ENCODE measurements at regions not wholly inside any gene's neighbourhood (a gene's known extent, or its start where the extent isn't known, plus 50 kb on each side); places are given as distances from the start of the nearest gene placed in this dataset.

- H2AFZ ChIP-seq, result no peak overlapping the region
- H3K27me3 ChIP-seq (ENCODE audit: insufficient read depth), result no peaks in the 10 kb centered on the region
- TF ChIP-seq CTCF (conservative IDR thresholded peaks at IDR 0.05; ENCODE audit: low read depth in 2 of 2), result no peak
- Mint-ChIP-seq H3K36me3 (ENCODE audit: low read depth) (no peaks in the 10 kb centered on the region), H3K9me3 (no peaks in the 10 kb centered on the region), H3K27ac (no peak overlapping the region), H3K4me3 (no peak overlapping the region), H3K27me3 (ENCODE audit: insufficient read depth, low read depth, poor library complexity) (no peaks in the 10 kb centered on the region), H3K4me1 (peaks cover 5% of the 10 kb centered on the region; the same call in 2 of the 3 replicates)
- no peaks in the 10 kb centered on the region for H3K9me2 ChIP-seq (ENCODE audit: insufficient read depth)
- H4K20me1 ChIP-seq (replicated peaks; ENCODE audit: insufficient read depth), result no peaks in the 10 kb centered on the region
- no peaks in the 10 kb centered on the region for H3K79me2 ChIP-seq (replicated peaks; ENCODE audit: insufficient read depth)
- no peaks in the 10 kb centered on the region for H3K36me3 ChIP-seq (ENCODE audit: insufficient read depth)
- DNase-seq (ENCODE audit: low spot score) (no peak), ATAC-seq (no peak)
- no peak overlapping the region for H3K4me2 ChIP-seq
- H3K4me3 ChIP-seq, result no peak overlapping the region
- H3K4me1 ChIP-seq (ENCODE audit: insufficient read depth), result no peaks in the 10 kb centered on the region
- no peak overlapping the region for H3K27ac ChIP-seq (ENCODE audit: low read depth)
- no peaks in the 10 kb centered on the region for H3F3A ChIP-seq (replicated peaks; ENCODE audit: low read depth)
Measured at GRCh38 chr5:101458587-101458986, 555.5 kb upstream of the ST8SIA4 start.

GRCh38 chr5:101455851-101456250, 552.8 kb upstream of the ST8SIA4 start:
- no peak overlapping the region for H3K4me3 ChIP-seq
- Mint-ChIP-seq H3K9me3 (no peaks in the 10 kb centered on the region), H3K27ac (no peak overlapping the region), H3K36me3 (ENCODE audit: low read depth) (no peaks in the 10 kb centered on the region), H3K27me3 (ENCODE audit: insufficient read depth, low read depth, poor library complexity) (no peaks in the 10 kb centered on the region), H3K4me3 (no peak overlapping the region), H3K4me1 (peaks cover 13% of the 10 kb centered on the region)
- H4K20me1 ChIP-seq (replicated peaks; ENCODE audit: insufficient read depth), result no peaks in the 10 kb centered on the region
- H3K9me2 ChIP-seq (ENCODE audit: insufficient read depth), result no peaks in the 10 kb centered on the region
- H3K27me3 ChIP-seq (ENCODE audit: insufficient read depth), result no peaks in the 10 kb centered on the region
- no peaks in the 10 kb centered on the region for H3F3A ChIP-seq (replicated peaks; ENCODE audit: low read depth)
- H3K27ac ChIP-seq (ENCODE audit: low read depth), result no peak overlapping the region
- no peak overlapping the region for H3K4me2 ChIP-seq
- no peak overlapping the region for H2AFZ ChIP-seq
- no peaks in the 10 kb centered on the region for H3K79me2 ChIP-seq (replicated peaks; ENCODE audit: insufficient read depth)
- H3K36me3 ChIP-seq (ENCODE audit: insufficient read depth), result no peaks in the 10 kb centered on the region
- H3K4me1 ChIP-seq (ENCODE audit: insufficient read depth), result peaks cover 11% of the 10 kb centered on the region; the same call in 1 of the 2 replicates
- ATAC-seq (no peak), DNase-seq (ENCODE audit: low spot score) (no peak)
- TF ChIP-seq EZH2phosphoT487 (IDR thresholded peaks at IDR 0.05; ENCODE audit: unreplicated experiment), result no peak
- no peak for TF ChIP-seq POLR2AphosphoS5 (IDR thresholded peaks at IDR 0.05; ENCODE audit: low read depth)
- no peak for TF ChIP-seq ZNF331 (CRISPR knock-in tag; IDR thresholded peaks at IDR 0.05; ENCODE audit: low read depth)
- no peak for TF ChIP-seq ETS1 (IDR thresholded peaks at IDR 0.05)
- no peak for TF ChIP-seq NANOG (IDR thresholded peaks at IDR 0.05; ENCODE audit: borderline replicate concordance)
- TF ChIP-seq EZH2 (IDR thresholded peaks at IDR 0.05; ENCODE audit: low read depth, unreplicated experiment), result no peak
- TF ChIP-seq REST (IDR thresholded peaks at IDR 0.05; ENCODE audit: unreplicated experiment), result no peak
- no peak for TF ChIP-seq STAT1 (IDR thresholded peaks at IDR 0.05; ENCODE audit: unreplicated experiment)
- no peak for TF ChIP-seq CTCF (conservative IDR thresholded peaks at IDR 0.05; ENCODE audit: low read depth in 2 of 2)
